SK-N-SH (cell line): ENCODE measurements at regions not wholly inside any gene's neighbourhood (a gene's known extent, or its start where the extent isn't known, plus 50 kb on each side); places are given as distances from the start of the nearest gene placed in this dataset.

ENCODE experiments used
- POLR2AphosphoS5 ChIP-seq: IDR thresholded peaks from 2 replicates; pipeline ENCODE4 v1.6.1; 2012; ENCODE audit warnings: low read depth, low read length
- REST ChIP-seq: IDR thresholded peaks from 2 replicates; pipeline ENCODE4 v1.6.1; 2012; ENCODE audit warnings: mild to moderate bottlenecking, low read depth, low read length, moderate library complexity

GRCh38 chr10:18984531-18984930, 64.1 kb upstream of the MALRD1 start:
- no peak for TF ChIP-seq REST
- no peak for TF ChIP-seq POLR2AphosphoS5
